HG03025 (cell line): ENCODE measurements at regions not wholly inside any gene's neighbourhood (a gene's known extent, or its start where the extent isn't known, plus 50 kb on each side); places are given as distances from the start of the nearest gene placed in this dataset.

Source experiments
- ATAC-seq: cut with Tn5 transposase; IDR thresholded peaks from one replicate; pipeline ENCODE4 v1.9.1; 2021; ENCODE audit warnings: mild to moderate bottlenecking, moderate library complexity; ENCODE audit not compliant: unreplicated experiment, low FRiP score

DNA sequence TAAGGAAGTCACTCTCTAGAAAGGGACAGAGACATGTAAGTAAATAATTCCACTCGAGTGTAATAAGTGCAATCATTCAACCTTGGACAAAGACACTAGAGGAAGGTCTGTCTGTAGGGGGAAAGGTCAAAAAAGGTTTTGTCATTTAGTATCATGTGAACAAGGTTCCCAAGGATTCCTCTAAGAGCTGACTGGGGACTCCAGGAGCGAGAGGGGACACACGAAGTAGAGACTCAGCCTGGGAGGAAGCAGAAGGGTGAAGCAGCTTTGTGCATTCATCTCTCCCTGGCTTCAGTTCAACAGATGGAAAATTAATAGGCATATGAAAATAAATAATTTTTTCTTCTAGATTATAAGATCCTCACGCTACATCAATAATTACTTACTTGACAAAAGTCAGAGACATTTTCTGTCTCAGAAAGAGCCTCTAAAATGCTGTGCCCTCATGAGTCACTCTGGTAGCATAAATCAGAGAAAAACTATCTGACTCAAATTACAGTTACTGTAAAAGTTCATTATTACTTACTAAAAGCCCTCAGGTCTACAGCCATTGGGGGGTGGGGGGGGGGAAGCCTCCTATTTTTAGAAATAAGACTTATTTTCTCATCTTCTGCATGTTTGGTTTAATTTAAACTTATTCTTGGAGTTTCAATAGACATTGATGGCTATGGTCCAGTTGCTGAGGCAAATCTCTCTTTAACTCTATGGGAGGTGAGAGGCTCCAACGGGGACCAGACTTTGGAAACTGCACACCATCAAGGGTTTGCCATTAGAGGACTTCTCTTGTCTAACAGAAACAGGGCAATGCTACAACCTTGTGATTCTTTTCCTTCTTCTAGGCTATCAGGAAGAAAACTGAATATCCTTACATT lies 275.1 kb upstream of the KLF14 start:
- no peak for ATAC-seq

DNA sequence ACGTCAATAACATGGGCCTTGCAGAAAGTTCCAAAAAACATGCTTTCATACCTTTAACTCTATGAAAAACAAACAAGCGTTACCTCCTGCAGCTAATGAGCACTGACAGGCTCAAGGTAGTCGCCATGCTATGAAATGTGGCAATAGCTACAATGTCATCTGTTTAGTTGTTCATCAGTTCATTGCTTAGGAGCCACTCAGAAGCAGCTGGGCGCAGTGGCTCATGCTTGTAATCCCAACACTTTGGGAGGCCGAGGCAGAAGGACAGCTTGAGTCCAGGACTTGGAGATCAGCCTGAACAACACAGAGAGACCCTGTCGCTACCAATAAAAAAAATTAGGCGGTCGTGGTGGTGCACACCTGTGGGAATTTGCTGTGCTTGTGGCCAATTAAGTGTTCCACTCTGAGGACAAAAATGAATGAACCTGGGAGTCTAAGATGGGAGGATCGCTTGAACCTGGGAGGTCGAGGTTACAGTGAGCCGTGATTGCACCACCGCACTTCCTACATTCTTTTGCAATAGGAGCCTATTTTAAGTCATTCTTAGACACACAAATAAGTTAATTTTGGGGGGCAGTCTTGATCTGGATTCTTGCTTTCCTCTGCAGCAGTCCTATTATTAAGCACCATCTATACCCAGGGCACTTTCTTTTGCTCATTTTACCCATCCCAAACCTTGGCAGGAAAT lies 276.2 kb upstream of the KLF14 start:
- ATAC-seq = no peak

DNA sequence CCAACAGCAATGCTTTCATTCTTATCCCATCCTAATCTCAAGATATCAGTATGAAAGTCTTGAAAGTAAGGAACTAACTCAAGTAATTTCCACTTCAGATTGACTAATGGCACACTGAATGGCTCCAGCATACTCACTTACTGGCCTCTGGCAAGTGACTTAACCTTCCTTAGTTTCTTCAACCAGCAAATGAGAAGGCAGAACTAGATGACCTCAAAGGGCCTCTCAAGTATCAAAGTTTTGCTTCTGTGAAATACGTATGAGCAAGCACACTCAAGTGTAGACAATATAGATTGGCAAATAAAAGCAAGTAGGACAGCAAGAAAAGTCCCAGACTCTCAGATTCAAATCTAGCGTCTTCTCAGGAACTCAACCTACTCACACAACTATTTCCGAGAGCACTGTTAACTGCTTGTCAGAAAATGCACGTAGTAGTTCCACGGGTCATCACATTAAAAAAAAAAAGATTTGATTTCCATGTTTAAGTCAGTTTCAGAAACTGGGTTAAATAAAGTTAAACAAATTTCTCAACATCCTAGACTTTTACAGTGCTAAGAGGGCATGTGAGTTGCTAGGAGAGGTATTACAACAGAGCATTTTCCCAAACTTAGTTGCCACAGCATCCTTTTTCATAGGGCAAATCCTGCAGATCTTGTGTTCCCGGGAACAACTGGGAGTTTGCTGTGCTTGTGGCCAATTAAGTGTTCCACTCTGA lies 276.9 kb upstream of the KLF14 start:
- ATAC-seq = no peak

DNA sequence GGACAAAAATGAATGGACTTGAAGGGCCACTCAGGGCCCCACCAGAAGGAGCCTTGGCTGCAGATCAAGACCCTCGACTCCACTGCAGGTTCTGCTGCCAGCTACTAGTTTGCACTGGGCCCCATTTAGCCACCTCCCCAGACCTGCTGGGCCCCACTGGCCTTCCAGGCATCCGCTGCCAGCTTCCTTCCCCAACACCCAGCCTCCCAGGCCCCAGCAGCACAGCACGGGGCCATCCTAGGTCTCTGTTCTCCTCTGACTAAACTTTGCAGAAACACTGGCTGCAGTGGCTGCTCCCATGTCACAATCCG lies 277.4 kb upstream of the KLF14 start:
- ATAC-seq = no peak

DNA sequence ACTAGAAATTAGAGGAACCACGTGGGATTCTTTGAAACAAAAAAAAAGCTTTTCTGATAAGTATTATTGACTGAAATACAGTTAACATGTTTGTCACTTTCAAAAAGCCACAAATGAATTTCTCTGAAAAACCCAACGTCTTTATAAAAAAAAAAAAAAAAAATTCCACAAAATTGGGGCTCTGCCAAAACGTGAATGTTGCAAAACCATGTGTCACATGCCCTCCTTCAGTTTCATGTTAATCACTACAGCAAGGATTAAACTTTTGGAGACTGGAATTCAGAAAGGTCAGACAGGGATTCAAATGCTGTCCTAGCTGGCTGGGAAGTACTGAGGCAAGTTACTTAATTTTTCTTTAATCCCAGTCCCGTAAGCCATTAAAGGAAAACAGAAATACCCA lies 278.0 kb upstream of the KLF14 start:
- ATAC-seq = no peak

DNA sequence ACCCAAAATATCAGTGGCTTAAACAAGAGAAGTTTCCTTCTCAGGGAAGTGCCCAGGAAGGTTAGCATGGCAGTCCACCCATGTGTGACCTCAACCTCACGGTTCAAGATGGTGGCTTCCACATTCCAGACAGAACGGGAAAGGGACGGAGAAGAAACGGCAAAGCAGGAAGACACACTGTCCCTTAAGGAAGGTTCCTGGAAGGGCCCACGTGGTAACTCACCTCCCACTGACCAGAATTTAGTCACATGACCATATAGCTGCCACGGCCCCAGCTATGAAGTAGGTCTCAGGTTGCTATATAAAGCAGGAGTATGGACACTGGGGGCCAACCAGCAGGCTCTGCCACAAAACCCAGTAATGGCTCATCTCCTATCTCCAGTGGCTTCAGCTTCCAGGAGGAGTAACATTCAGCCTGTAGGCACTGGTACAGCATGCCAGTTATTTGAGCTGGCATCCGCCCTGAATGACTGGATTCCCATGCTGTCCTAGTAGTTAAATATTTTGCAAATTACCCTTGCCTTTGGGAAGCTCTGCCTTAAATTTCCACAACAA lies 278.5 kb upstream of the KLF14 start:
- ATAC-seq = no peak

DNA sequence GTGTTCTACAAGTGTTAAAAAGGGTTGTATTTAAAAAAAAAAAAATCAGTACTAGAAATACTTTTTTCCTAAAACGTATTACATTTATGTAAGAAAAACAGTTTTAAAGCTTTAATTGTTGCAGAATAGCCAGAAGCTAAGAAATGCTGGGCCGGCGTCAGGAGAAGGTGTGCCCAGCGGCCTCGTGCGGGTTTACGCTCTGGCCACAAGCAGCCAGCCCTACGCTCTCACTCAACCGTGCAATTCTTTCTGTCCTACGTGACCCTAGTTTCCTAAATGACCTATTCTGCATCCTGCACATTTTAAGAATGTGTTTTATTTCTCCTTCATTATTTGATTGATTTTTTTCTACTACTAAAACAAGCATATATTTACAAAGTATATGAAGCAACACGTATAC lies 279.7 kb upstream of the KLF14 start:
- ATAC-seq = no peak

DNA sequence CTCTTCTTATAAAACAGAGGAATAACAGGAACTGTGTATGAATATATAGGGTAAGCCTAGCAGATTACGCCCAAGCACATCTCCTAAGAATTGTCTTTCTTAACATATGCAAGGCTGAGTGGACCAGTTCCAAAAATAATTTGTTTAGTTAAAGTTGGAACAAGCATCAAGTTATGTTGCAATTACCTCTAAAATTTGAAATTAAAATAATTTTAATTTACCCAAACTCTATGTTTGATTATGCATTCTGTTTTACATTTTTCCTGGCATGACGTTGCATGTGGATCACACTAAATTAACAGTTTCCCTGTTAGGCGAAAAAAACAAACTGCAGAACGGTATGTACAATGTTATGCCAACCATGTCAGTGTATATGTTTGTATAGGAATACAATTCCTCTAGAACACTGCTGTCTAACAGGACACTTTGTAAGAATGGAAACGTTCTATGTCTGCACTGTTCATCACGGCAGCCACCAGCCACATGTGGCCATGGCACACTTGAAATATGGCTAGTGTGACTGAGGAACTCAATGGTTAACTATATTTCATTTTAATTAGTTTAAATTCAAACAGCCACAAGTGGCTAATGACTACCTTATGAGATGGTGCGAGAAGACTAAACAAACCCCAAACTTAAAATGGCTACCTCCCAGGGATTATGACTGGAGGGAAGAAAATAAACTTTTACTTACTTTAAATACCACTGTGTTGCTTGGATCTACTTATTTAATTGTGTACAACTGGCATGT lies 281.1 kb upstream of the KLF14 start:
- ATAC-seq = no peak

DNA sequence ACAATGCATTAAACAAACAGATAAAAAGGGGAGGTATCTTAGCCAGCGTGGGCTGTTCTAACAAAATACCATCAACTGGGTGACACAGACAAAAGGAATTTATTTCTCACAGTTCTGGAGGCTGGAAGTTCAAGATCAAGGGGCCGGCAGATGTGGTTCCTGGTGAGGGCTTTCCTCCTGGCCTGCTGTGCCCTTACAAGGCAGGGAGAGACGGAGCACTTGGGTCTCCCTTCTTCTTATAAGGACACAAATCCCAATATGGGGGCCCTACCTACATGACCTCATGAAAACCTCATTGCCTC lies 281.6 kb upstream of the KLF14 start:
- ATAC-seq = no peak

DNA sequence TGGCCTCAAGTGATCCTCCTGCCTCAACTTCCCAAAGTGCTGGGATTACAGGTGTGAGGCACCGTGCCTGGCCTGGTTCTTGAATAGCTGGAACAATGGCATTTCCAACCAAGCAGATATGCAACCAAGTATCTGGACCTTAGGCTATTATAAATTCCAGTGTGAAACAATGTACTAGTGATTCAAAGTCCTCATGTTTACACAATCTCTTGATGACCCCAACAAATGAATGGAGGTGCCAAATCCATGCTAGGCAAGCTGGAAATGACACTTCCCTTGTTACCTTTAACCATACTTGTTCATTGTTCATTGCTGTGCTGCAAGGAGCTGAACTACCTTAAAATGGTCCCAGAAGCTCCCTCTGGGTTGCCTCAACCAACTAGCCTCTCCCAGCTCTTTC lies 282.2 kb upstream of the KLF14 start:
- no peak for ATAC-seq

DNA sequence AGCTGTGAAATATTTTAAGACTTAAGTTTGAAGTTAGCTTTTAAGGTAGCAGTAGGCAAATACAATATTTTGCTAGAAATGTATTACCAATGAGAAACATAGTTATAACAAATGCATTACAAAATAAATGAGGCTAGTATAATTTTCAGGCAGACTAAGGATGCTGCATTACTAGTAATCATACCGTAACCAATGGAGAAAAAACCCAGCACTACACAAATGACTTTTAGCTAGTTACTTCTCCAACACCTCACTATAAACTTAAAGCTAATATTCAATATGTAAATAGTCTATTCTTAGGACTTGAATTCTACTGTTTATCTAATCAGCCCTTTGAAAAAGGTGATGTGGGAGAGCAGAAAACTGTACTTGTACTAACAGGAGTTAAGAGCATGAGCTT lies 285.3 kb upstream of the KLF14 start:
- no peak for ATAC-seq

DNA sequence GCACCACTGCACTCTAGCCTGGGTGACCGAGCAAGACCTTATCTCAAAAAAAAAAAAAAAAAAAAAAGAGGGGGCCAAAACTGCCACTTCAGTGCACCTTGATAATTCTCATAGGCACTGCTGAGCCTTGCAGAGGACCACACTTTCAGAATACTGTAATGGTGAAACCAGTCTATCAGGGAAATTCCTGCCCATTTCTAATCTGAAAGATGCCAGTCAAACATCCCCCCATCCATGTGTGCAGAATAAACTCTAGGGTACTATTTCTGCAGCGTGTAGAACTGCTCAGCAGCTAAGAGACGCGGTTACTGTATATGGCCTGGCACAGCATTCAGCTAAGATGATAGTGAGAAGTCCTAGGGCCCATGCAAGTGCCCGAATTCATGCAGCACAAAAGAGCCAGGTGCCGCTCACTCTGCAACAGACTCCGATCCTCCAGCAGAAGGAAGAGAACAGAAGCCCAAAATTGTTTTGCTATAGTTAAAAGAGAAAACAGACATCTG lies 286.8 kb upstream of the KLF14 start:
- no peak for ATAC-seq

DNA sequence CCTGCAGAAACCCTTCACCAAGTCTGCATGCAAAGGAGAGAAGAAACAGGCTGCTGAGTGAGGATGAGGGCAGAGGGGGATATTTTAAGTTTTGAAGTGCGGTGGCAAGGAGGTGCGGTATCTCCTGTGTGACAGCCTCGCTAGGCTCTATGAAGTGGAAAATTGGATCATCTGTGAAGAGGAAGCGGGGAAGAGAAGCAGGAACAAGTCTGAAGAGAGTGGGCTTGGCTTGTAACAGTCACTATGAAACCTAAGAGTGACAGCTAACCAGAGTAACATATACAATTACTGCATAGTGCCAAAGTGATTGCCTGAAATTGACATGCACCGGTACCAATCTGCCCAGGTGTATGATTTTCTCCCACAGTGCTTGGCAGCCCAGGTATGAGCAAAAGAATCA lies 287.5 kb upstream of the KLF14 start:
- no peak for ATAC-seq

DNA sequence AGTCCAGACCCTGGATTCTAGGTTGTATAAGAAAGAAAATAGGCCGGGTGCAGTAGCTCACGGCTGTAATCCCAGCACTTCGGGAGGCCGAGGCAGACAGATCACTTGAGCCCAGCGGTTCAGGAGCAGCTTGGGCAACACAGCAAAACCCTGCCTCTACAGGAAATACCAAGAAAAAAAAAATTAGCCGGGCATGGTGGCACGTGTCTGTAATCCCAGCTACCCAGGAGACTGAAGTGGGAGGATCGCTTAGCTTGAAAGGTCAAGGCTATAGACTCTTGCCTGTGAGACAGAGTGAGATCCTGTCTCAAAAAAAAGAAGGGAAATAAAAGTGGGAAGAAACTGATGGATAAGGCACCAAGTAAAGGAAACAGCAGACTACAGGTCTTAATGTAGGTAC lies 287.9 kb upstream of the KLF14 start:
- ATAC-seq = no peak

DNA sequence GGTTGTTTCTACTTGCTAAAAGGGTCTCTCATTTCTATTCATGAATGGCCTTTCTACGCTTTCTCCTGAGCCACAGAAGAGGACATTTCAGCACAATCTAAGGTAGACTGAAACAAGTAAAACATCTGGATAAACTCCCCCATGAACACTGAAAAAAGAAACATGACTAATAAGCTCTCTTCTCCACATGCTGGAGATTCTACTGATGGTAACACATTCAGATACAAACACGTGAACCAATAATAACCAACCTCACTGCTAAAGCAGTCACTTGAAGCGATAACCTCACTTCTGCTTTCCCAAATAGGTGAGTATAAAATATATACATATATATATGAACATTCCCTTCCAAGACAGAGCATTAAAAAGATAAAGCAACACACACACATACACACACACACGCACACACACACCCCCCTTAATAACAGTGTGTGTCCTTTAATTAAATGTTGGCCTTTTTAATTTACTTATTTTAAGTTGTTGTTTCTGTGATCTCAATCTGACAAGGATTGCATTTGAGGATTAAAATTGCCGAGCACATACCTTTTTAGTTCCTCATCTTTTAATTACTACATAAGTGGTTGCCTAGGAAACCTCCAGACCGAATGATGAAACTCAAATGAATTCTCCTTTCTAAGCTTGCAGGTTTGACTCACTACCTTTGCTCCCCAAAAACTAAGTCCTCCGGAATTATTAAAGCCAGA lies 292.4 kb upstream of the KLF14 start:
- no peak for ATAC-seq

DNA sequence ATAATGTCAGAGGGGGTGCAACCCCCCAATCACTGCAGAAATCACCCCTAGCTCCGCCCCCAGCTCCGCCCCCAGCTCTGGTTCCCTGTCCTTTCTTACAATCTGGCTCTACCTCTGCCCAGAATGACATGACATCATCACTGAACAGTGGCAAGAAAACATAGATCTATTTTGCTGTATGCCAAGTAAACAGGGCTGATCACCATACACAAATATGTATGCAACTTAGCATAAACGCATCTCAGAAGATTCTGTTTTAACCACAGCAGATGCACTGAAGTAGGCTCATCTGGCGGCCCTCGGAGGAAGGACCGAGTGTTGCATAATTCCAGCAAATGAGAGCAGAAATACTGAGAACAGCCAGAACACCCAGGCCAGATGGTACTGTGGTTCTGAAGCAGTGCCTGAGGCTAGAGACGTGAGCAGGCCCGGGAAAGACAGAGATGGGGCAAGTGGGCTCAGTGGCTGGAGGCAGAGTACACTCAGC lies 293.3 kb upstream of the KLF14 start:
- ATAC-seq = no peak

DNA sequence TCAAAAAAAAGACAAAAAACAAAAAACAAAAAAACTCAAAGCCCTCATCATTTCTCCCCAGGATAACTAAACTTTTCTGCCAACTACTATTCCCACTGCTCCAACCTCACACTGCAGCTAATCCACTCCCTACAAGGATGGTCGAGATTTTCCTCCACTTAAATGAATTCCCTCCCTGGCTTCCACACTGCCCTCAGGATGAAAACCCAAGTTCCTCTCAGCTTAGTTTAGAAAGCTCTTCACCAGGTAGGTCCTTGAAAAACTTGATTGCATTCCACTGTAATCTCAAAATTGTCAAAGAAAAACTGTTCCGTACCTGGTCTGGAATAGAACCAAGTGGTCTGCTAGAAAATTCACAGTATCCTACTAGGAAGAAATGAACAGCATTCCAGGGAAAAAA lies 294.3 kb upstream of the KLF14 start:
- ATAC-seq = no peak

DNA sequence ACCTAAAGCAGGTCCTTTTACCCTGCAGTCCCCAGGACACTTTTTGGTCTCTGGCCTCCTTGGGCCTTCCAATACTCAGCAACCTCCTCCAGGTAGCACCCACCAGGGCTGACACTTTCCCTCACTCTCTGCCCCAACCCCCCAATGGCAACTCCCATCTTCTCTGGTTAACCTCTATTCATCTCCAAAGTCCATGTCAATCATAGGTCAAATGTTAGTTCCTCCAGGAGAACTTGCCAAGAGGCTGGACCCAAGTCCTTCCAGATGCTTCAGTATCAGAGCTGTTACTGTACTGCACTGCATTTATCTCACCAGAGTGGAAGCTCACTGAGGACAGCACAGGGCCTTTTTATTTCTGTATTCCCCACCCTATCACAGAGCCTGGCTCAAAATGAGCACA lies 295.0 kb upstream of the KLF14 start:
- no peak for ATAC-seq

DNA sequence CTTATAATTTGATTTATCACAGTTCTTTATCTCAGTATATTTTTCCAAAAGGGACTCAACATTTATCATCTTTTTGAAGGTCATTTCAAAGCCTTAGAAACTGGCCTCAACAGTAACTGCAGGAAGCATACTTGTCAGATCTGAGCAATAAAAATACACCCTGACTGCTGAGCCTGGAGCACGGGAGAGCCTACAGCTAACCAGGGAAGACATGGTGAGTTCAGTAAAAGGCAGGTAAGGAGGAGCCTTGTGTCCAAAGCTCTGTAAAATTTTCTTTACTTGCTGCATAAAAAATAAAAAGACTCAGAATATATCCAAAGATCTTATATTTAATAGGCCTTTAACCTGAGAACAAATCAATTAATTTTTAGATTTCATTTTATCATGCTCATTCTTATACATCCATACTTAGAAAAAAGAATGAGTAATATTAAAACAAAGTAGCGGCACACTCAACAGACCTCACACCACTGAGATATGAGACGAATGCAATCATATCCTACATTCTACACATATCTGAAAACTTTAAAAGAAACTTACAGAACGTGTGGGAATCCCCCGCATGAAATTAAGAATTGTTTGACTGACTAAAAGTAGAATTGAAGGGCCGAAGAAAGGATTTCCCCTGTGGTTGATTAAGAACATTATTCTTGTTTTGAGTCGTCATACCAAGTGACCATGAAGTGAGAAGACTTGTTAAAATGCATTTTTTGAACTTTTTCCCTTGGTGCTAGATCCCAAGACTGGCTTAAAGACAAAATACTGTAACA lies 296.4 kb upstream of the MKLN1 start:
- no peak for ATAC-seq
